ENCODE measurements at regions not wholly inside any gene's neighbourhood (a gene's known extent, or its start where the extent isn't known, plus 50 kb on each side); places are given as distances from the start of the nearest gene placed in this dataset.

GRCh38 chr16:72725643-72726042 lies 322.3 kb downstream of the ZFHX3 start:
- TF ChIP-seq CTCF (IDR thresholded peaks at IDR 0.05) (no peak), POLR2A (IDR thresholded peaks at IDR 0.05) (no peak), EP300 (IDR thresholded peaks at IDR 0.05) (no peak)
